Panc1 (cell line): ENCODE measurements at regions not wholly inside any gene's neighbourhood (a gene's known extent, or its start where the extent isn't known, plus 50 kb on each side); places are given as distances from the start of the nearest gene placed in this dataset.

Experiments used
- ATAC-seq: fragments of 200-7000 bp; cut with Tn5 transposase; 2 replicates; pipeline ENCODE4 v1.9.1; 2020; ENCODE audit warnings: mild to moderate bottlenecking, moderate library complexity
- BruUV-seq: library from RNA; stranded (reverse); fragments of 400-500 nt; replicated peaks from 2 replicates; lab custom pipeline; 2021; lab: Mats Ljungman, UMichigan
- CTCF ChIA-PET: fragments of 300-600 bp; sonication (Branson Sonifier 250); formaldehyde crosslinking; loops from one replicate; lab custom pipeline; 2022; ENCODE audit warnings: antibody characterized with exemption; lab: Charles Lee
- POLR2A ChIA-PET: fragments of 300-600 bp; sonication (Branson Sonifier 250); formaldehyde crosslinking; loops from one replicate; lab custom pipeline; 2022; ENCODE audit warnings: antibody characterized with exemption; lab: Charles Lee
- DNase-seq: peaks from one replicate; pipeline ENCODE4 v3.0.0-alpha.2; 2010; ENCODE audit warnings: low read depth, low spot score
- H3K27ac ChIP-seq: 2 replicates; pipeline ENCODE4 v1.5.1; 2011; ENCODE audit warnings: mild to moderate bottlenecking, low read length, inconsistent platforms
- H3K27me3 ChIP-seq: fragments of 200-500 bp; sonication (Bioruptor generic); 2 replicates; pipeline ENCODE4 v1.6.0; 2014; ENCODE audit warnings: low read length, inconsistent platforms; ENCODE audit not compliant: control insufficient read depth, insufficient read depth
- H3K36me3 ChIP-seq: fragments of 200-500 bp; sonication (Bioruptor generic); 2 replicates; pipeline ENCODE4 v1.5.1; 2014; ENCODE audit warnings: inconsistent platforms, mild to moderate bottlenecking, low read length, moderate library complexity; ENCODE audit not compliant: control insufficient read depth, insufficient read depth
- H3K4me1 ChIP-seq: 2 replicates; pipeline ENCODE4 v1.5.1; 2011; ENCODE audit warnings: inconsistent platforms, mild to moderate bottlenecking, low read length, moderate library complexity; ENCODE audit not compliant: control insufficient read depth, insufficient read depth
- H3K4me3 ChIP-seq, 2 experiments: 2 replicates each; pipeline ENCODE4 v1.5.1; 2011 to 2012; ENCODE audit warnings: low read depth in 2 of 2, low read length in 2 of 2, mild to moderate bottlenecking in 2 of 2, inconsistent platforms in 1 of 2, moderate library complexity in 1 of 2
- H3K9me3 ChIP-seq: fragments of 200-500 bp; sonication (Bioruptor generic); 2 replicates; pipeline ENCODE4 v1.5.1; 2014; ENCODE audit warnings: low read depth, mild to moderate bottlenecking, inconsistent platforms, low read length, moderate library complexity; ENCODE audit not compliant: control insufficient read depth, insufficient read depth
- CTCF ChIP-seq: fragments of 450-650 bp; IDR thresholded peaks from 2 replicates; pipeline ENCODE4 v1.5.1; 2017; ENCODE audit warnings: mild to moderate bottlenecking
- POLR2AphosphoS5 ChIP-seq: IDR thresholded peaks from 2 replicates; pipeline ENCODE4 v1.6.1; 2012; ENCODE audit warnings: mild to moderate bottlenecking, low read depth, low read length, moderate library complexity
- REST ChIP-seq, 2 experiments: IDR thresholded peaks; 2 replicates each; pipeline ENCODE4 v1.6.1; 2011 to 2012; ENCODE audit warnings: low read depth in 2 of 2, control low read depth in 1 of 2, low read length in 1 of 2, mild to moderate bottlenecking in 1 of 2, moderate library complexity in 1 of 2; ENCODE audit not compliant: insufficient read depth in 1 of 2
- SIN3A ChIP-seq: IDR thresholded peaks from 2 replicates; pipeline ENCODE4 v1.6.1; 2012; ENCODE audit warnings: low read depth, mild to moderate bottlenecking, low read length, moderate library complexity, borderline replicate concordance; ENCODE audit not compliant: insufficient read depth
- TCF7L2 ChIP-seq: IDR thresholded peaks from 2 replicates; pipeline ENCODE4 v1.6.1; 2011; ENCODE audit warnings: mild to moderate bottlenecking, low read depth, low read length, inconsistent platforms
- in situ Hi-C: cut with HindIII; loops from 2 replicates; pipeline ENCODE4 v1.10.0; 2016; ENCODE audit warnings: low sequenced_read_pairs, low pct_unique_long_range_greater_than_20kb
- intact Hi-C: fragments of 100-400 bp; cut with micrococcal nuclease; formaldehyde crosslinking; loops from one replicate; pipeline ENCODE4 v1.10.0; 2022; ENCODE audit not compliant: unreplicated experiment

GRCh38 chr18:41660654-41661053 is 294.4 kb upstream of the PIK3C3 start:
- CTCF ChIA-PET = no interaction called here
- no peak for ATAC-seq
- no peak for TF ChIP-seq TCF7L2
- TF ChIP-seq SIN3A = no peak
- no peak for TF ChIP-seq CTCF
- TF ChIP-seq POLR2AphosphoS5 = no peak
- TF ChIP-seq REST (IDR thresholded peaks at IDR 0.05; ENCODE audit: insufficient read depth in 1 of 2, low read depth in 2 of 2, low read length in 1 of 2) = no peak
- Histone ChIP-seq H3K4me3 (no peak overlapping the region), H3K27ac (no peak overlapping the region), H3K27me3 (no peaks in the 10 kb centered on the region), H3K9me3 (no peaks in the 10 kb centered on the region), H3K36me3 (no peaks in the 10 kb centered on the region), H3K4me1 (no peaks in the 10 kb centered on the region)
- no peak for DNase-seq
- intact Hi-C loops (no loop called here), in situ Hi-C loops (no loop called here)
- POLR2A ChIA-PET = no interaction called here
- BruUV-seq = no TSS peak

GRCh38 chr18:41659438-41660130 is 295.4 kb upstream of the PIK3C3 start:
- no TSS peak for BruUV-seq
- TF ChIP-seq POLR2AphosphoS5 (no peak), SIN3A (no peak), CTCF (no peak), REST (IDR thresholded peaks at IDR 0.05; ENCODE audit: insufficient read depth in 1 of 2, low read depth in 2 of 2, low read length in 1 of 2) (no peak), TCF7L2 (no peak)
- intact Hi-C loops = no loop called here
- H3K9me3 ChIP-seq = no peaks in the 10 kb centered on the region
- no peaks in the 10 kb centered on the region for H3K4me1 ChIP-seq
- POLR2A ChIA-PET = no interaction called here
- CTCF ChIA-PET = no interaction called here
- ATAC-seq = no peak
- in situ Hi-C loops = no loop called here
- H3K27me3 ChIP-seq = no peaks in the 10 kb centered on the region
- H3K4me3 ChIP-seq = no peak overlapping the region
- H3K27ac ChIP-seq = no peak overlapping the region
- DNase-seq = no peak
- no peaks in the 10 kb centered on the region for H3K36me3 ChIP-seq
